ENCODE measurements at regions not wholly inside any gene's neighbourhood (a gene's known extent, or its start where the extent isn't known, plus 50 kb on each side); places are given as distances from the start of the nearest gene placed in this dataset.
A peak's percentile ranks its signal among the peaks of the same experiment; 100 is the strongest.

GRCh38 chr1:58303841-58304240 lies 242.7 kb downstream of the OMA1 start:
- Histone ChIP-seq H3K4me2 (no peak overlapping the region), H2AFZ (ENCODE audit: low read depth) (no peak overlapping the region), H4K20me1 (ENCODE audit: insufficient read depth) (no peaks in the 10 kb centered on the region), H3F3A (replicated peaks; ENCODE audit: insufficient read depth) (no peaks in the 10 kb centered on the region), H3K4me3 (ENCODE audit: low read depth in 2 of 2, low read length in 1 of 2) (no peak overlapping the region), H3K27me3 (ENCODE audit: insufficient read depth) (no peaks in the 10 kb centered on the region), H3K79me2 (ENCODE audit: insufficient read depth) (no peaks in the 10 kb centered on the region), H3K27ac (ENCODE audit: low read depth in 2 of 2, low read length in 1 of 2) (no peak overlapping the region), H3K9me3 (no peaks in the 10 kb centered on the region), H3K4me1 (ENCODE audit: control insufficient read depth in 1 of 2, insufficient read depth in 2 of 2, low read depth in 1 of 2, low read length in 1 of 2) (no peaks in the 10 kb centered on the region; a peak in 1 of 4 replicates), H3K36me3 (replicated peaks in 1 of 2; ENCODE audit: control insufficient read depth in 1 of 2, insufficient read depth in 2 of 2, low read length in 1 of 2) (no peaks in the 10 kb centered on the region), H3K9ac (no peak overlapping the region), H3K9me2 (no peaks in the 10 kb centered on the region)
- WGBS (ENCODE audit: low lambda C conversion rate) = 2% methylated on average over 3 of the region's 3 CpGs
- ChIA-PET CTCF (interaction anchor here (0.9 to 1.1 kb wide), 2 partner anchors 10 to 243 kb away, joined by 3 read pairs; partner anchors contain the start of gene OMA1), POLR2A (no interaction called here)
- no peak for TF ChIP-seq FOXJ3 (CRISPR knock-in tag; IDR thresholded peaks at IDR 0.05)
- DNase-seq = no peak

- H3K9me2 ChIP-seq = no peaks in the 10 kb centered on the region
- no peaks in the 10 kb centered on the region for H3K27me3 ChIP-seq (ENCODE audit: insufficient read depth)
- no peak overlapping the region for H3K9ac ChIP-seq
- H3F3A ChIP-seq (replicated peaks; ENCODE audit: insufficient read depth) = no peaks in the 10 kb centered on the region
- no peaks in the 10 kb centered on the region for H3K9me3 ChIP-seq
- no peaks in the 10 kb centered on the region for H3K79me2 ChIP-seq (ENCODE audit: insufficient read depth)
- WGBS (ENCODE audit: low lambda C conversion rate) = 25% methylated on average over 1 of the region's 1 CpG
- no peak for TF ChIP-seq CHD2 (IDR thresholded peaks at IDR 0.05; ENCODE audit: low read length, partially characterized antibody)
- no peak for TF ChIP-seq GABPA (IDR thresholded peaks at IDR 0.05; ENCODE audit: low read depth)
- TF ChIP-seq PBX3 (IDR thresholded peaks at IDR 0.05) = no peak
- no peak for TF ChIP-seq MEF2A (IDR thresholded peaks at IDR 0.05; ENCODE audit: borderline replicate concordance, low read depth)
- TF ChIP-seq MXI1 (IDR thresholded peaks at IDR 0.05; ENCODE audit: low read depth, low read length) = no peak
- no peak for TF ChIP-seq EZH2phosphoT487 (IDR thresholded peaks at IDR 0.05; ENCODE audit: borderline replicate concordance, low read depth)
- TF ChIP-seq GATA2 (CRISPR knock-in tag; IDR thresholded peaks at IDR 0.05) = no peak
- no peak for TF ChIP-seq RCOR1 (IDR thresholded peaks at IDR 0.05; ENCODE audit: low read length)
- TF ChIP-seq MAX (IDR thresholded peaks at IDR 0.05; ENCODE audit: low read depth) = no peak
- no peak overlapping the region for H2AFZ ChIP-seq (ENCODE audit: low read depth)
- H3K4me3 ChIP-seq (ENCODE audit: low read depth in 2 of 2, low read length in 1 of 2) = no peak overlapping the region
- H3K36me3 ChIP-seq (replicated peaks in 1 of 2; ENCODE audit: control insufficient read depth in 1 of 2, insufficient read depth in 2 of 2, low read length in 1 of 2) = no peaks in the 10 kb centered on the region
- no peaks in the 10 kb centered on the region for H4K20me1 ChIP-seq (ENCODE audit: insufficient read depth)
- H3K27ac ChIP-seq (ENCODE audit: low read depth in 2 of 2, low read length in 1 of 2) = no peak overlapping the region
- H3K4me1 ChIP-seq (ENCODE audit: control insufficient read depth in 1 of 2, insufficient read depth in 2 of 2, low read depth in 1 of 2, low read length in 1 of 2) = no peaks in the 10 kb centered on the region; a peak in 1 of 4 replicates
- DNase-seq = no peak
- POLR2A ChIA-PET = no interaction called here
- CTCF ChIA-PET = interaction anchor here (1.3 kb wide), 1 partner anchor 10 kb away, joined by 3 read pairs; no protein-coding TSS in a partner anchor
- no peak overlapping the region for H3K4me2 ChIP-seq
Observed at GRCh38 chr1:58293388-58293787, 253.1 kb downstream of the OMA1 start.

- no peak overlapping the region for H3K9ac ChIP-seq
- POLR2A ChIA-PET = no interaction called here
- no peaks in the 10 kb centered on the region for H3K9me2 ChIP-seq
- no peak for DNase-seq
- peak; percentile 67 for TF ChIP-seq MAX (IDR thresholded peaks at IDR 0.05; ENCODE audit: low read depth)
- TF ChIP-seq USF1 (IDR thresholded peaks at IDR 0.05; ENCODE audit: borderline replicate concordance, low read depth) = peak; percentile 58; the same call in 1 of the 2 replicates
- no peak for TF ChIP-seq GABPA (IDR thresholded peaks at IDR 0.05; ENCODE audit: low read depth)
- peak; percentile 98 for TF ChIP-seq REST (IDR thresholded peaks at IDR 0.05; ENCODE audit: low read depth, low read length)
- no peak for TF ChIP-seq NFIC (IDR thresholded peaks at IDR 0.05; ENCODE audit: borderline replicate concordance)
- no peaks in the 10 kb centered on the region; a peak in 1 of 4 replicates for H3K4me1 ChIP-seq (ENCODE audit: control insufficient read depth in 1 of 2, insufficient read depth in 2 of 2, low read depth in 1 of 2, low read length in 1 of 2)
- no peaks in the 10 kb centered on the region for H3F3A ChIP-seq (replicated peaks; ENCODE audit: insufficient read depth)
- no peaks in the 10 kb centered on the region for H3K9me3 ChIP-seq
- H3K4me3 ChIP-seq (ENCODE audit: low read depth in 2 of 2, low read length in 1 of 2) = no peak overlapping the region
- H3K27ac ChIP-seq (ENCODE audit: low read depth in 2 of 2, low read length in 1 of 2) = no peak overlapping the region
- no peaks in the 10 kb centered on the region for H4K20me1 ChIP-seq (ENCODE audit: insufficient read depth)
- no peaks in the 10 kb centered on the region for H3K36me3 ChIP-seq (replicated peaks in 1 of 2; ENCODE audit: control insufficient read depth in 1 of 2, insufficient read depth in 2 of 2, low read length in 1 of 2)
- H2AFZ ChIP-seq (ENCODE audit: low read depth) = no peak overlapping the region
- H3K79me2 ChIP-seq (ENCODE audit: insufficient read depth) = no peaks in the 10 kb centered on the region
- WGBS (ENCODE audit: low lambda C conversion rate) = 56% methylated on average over 6 of the region's 6 CpGs
- H3K4me2 ChIP-seq = no peak overlapping the region
- CTCF ChIA-PET = interaction anchor here (0.9 kb wide), 1 partner anchor 8 kb away, joined by 3 read pairs; no protein-coding TSS in a partner anchor
- no peaks in the 10 kb centered on the region for H3K27me3 ChIP-seq (ENCODE audit: insufficient read depth)
Observed at GRCh38 chr1:58290685-58291372, 255.7 kb downstream of the OMA1 start.

Data from SK-N-SH (cell line).